ENCODE measurements at regions not wholly inside any gene's neighbourhood (a gene's known extent, or its start where the extent isn't known, plus 50 kb on each side); places are given as distances from the start of the nearest gene placed in this dataset.

DNA sequence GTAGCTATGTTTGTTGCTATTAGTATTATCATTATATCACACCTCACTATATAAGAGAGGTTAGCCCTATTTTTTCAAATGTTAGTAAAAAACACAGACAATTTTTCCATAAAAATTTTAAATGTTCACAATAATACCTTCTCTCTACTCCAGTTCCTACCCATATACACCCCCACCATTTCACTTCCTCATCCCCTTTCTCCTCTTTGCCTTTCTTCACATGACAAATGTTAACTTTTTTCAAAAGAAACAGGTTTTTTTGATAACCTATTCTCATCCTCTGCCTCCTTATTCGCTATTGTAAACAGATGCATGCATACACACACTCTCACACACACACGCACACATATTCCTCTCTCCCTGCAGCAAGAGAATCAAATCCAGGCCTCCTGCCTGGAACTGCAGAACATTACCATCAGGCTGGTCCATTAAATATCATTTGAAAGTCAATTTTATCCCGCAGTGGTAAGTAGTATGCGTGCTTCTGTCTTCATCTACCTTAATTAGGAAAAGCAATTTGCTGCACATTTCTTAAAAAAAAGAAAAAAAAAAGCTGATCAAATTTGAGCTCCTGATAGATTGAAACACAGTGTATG lies 55.5 kb downstream of the MID1IP1 start:
- DNase-seq, result no peak

GRCh38 chrX:38857736-38858523 lies 56.7 kb downstream of the MID1IP1 start:
- DNase-seq, result no peak

DNA sequence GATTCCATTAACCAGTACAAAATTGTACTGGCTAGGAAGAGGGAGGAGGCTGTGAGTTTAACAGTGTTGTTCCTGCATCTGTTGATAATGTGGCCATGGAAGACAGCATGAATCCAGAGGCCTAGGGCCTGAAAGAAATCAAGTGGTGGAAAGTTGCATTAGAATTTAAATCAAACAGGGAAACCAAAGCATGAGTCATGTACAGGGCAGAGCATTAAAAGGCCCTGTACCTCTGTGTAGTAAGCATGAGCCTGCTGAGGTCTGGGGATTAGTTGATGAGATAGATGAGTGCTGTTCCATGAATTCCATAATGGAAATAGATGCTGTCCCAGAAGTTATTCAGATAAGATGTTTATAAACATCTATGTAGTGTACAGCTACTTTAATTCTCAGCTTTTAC lies 58.3 kb downstream of the MID1IP1 start:
- no peak for DNase-seq

- DNase-seq, result no peak
These were observed 59.1 kb downstream of the MID1IP1 start for GRCh38 chrX:38860106-38861013.

- DNase-seq, result no peak
These were observed 60.2 kb downstream of the MID1IP1 start for GRCh38 chrX:38861489-38861888.

GRCh38 chrX:38862100-38862499 lies 60.8 kb downstream of the MID1IP1 start:
- no peak for DNase-seq

DNA sequence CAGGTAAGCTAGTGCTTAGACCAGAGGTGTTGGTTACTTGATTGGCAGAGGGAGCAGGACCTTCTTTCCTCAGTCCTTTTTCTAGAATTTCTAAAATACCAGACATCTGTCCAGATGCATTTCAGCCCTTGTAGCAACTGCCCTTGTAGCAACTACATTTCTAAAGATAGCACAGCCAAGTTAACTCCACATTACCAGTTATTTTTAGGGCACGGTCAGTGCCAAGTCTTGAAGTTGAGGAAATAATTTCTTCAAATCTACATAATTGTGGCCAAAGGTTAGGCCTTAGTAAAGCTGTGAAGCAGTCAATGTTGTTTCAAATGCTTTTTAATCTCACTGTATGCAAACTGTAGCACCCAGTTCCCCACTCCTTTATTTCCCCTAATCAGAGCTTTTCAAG lies 62.9 kb downstream of the MID1IP1 start:
- DNase-seq, result no peak

GRCh38 chrX:38868321-38868720 lies 67.1 kb downstream of the MID1IP1 start:
- DNase-seq, result no peak

- DNase-seq, result peak; percentile 1
These were observed 67.7 kb downstream of the MID1IP1 start for GRCh38 chrX:38868941-38869401.

DNA sequence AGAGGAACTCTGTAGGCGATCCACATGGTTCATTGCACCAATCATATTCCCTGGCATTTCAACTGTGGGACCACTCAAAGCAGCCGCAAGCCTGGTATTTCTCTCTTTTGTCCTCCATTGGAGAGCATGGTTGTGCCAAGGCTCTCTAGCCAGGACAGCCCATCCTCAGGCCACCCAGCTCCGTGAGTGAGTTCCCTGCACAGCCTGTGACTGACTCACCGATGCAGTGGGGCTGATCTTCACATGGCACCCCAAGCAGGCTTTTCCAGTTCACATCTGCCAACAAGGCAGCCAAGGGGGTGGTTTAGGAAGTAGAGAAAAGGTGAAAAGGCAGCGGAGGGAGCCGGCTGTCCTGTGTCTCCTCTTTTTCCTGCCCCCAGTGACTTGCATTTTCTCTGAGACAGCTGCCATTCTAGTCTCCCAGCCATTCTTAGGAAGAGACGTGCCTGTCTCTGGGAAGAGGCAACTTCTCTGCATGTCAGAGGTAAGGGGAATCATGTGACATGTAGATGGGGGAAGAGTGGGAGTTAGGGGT lies 69.2 kb downstream of the MID1IP1 start:
- DNase-seq, result no peak

DNA sequence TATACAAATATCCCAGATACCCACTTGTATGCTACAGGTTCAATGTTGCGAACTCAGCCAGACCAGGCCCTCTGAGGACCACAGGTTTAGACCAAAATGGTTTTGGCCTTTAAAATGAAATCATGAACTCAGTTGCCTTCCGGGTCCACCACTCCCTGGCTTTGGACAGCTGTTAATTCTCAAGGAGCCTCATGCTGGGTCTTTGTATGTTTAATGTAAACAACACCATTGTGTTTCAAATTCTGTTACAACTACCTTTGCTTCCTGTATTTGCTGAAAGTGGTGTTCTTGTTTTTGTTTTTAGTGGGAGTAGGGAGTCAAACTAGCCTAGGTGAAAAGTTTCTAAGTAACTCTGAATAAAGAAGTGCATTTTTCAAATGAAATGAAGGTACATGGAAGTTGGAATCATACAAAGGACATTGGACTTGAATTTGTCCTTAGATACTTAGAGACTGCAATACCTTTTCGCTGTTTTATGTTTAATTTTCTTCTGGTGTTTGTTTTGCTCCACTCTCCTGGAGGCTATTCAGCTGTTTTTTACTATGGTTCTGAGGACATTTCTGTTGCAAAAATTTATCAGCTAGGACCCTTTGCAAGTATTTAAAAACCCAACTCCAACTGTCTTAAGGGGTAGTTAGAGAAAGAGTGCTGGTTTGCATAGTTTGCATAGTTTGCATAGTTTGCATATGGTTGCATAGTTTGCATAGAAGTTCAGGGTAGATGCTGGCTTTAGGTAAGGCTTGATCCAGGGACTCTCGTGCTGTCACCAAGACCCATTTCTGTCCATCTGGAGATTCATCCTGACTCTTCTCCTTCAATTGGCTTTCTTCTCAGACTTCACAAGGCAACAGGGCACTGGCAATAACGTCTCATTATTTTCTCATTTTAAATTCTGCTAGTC lies 70.1 kb downstream of the MID1IP1 start:
- DNase-seq, result no peak

DNA sequence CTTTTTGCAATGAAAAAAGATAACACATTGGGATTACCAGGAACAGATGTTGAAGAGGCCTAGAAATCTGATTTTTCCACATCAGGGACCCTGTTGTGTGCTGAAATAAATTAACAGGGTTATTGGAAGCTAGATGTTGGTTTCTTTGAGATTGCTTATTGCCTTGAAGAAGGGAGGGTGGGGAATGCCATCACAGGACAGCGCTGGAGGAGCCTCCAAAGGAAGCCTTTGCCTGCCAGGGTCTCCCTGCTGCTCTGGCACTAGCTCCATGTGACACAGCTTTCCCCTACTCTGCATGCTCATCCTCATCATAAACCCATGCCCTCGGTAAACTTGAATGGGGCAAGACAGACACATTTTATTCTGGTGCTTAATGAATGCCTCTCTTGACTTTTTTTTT lies 76.1 kb downstream of the MID1IP1 start:
- no peak for DNase-seq

DNA sequence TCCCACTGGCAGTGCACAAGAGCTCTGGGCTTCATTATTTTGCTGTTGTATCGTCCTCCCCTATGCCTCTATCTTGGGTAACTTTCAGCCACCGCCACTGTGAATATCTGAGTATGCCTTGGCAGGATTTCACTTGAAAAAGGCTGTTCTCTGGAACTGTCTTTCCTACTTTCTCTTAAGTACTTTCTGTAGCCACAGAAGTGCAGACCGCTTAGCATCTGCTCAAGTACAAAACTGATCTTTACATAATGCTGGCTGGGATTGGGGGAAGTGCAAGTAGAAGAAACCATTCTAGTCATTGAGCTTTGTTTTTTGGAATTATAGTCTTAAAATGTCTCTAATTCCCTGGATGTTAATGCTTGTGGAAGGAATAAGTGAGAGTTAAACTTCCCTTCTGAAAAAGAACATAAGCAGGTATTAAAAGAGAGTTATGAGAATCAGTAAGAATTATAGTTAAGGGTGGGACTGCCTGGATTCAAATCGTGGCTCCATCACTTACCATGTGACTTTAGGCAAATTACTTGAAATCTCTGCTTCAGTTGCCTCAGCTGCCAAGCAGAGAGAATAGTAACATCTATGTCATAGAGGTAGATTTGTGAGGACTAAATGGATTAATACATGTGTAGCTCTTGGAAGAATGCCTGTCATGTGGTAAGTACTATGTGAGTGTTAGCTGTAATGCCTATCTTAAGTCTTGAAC lies 77.5 kb downstream of the MID1IP1 start:
- no peak for DNase-seq

GRCh38 chrX:38879631-38880220 lies 78.5 kb downstream of the MID1IP1 start:
- DNase-seq, result peak; percentile 0

GRCh38 chrX:38880296-38880854 lies 79.1 kb downstream of the MID1IP1 start:
- no peak for DNase-seq

DNA sequence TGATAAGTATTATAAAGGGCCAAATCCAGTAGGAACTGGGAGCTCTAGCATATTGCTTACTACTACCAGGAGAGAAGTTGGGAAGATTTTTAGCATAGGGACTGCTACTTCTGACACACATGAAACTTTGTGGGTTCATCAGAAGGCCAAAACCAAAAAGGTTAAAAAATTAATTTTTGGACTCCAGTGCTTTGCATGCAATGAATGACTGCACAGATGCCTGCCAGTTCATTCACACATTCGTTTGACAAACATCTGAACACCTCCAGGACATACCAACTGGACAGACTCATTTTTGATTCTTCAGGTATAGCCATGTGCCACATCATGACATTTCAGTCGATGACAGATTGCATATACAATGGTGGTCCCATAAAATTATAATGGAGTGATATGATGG lies 79.8 kb downstream of the MID1IP1 start:
- no peak for DNase-seq

DNA sequence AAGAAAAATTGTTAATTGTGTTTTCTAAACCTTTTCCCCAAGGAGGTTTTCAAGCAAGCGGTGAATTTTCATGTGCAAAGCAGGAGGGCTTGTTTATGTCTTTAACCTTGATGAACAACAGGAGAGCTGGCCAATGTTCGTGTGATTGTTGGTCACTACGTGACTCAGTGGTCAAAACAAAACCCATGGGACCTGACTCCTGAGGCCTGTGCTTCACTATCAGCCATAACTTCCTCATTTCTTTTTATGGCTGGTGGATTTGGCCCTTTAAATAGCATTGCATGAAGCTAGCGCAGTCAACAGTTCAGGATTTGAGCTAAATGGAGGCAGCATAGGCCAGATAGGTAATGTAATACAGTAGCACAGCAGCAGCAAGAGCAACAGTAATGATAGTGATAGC lies 80.5 kb downstream of the MID1IP1 start:
- DNase-seq, result no peak

GRCh38 chrX:38882894-38883626 lies 81.8 kb downstream of the MID1IP1 start:
- DNase-seq, result no peak

GRCh38 chrX:38886112-38886511 lies 84.9 kb downstream of the MID1IP1 start:
- no peak for DNase-seq

- no peak for DNase-seq
These were observed 86.0 kb downstream of the MID1IP1 start for GRCh38 chrX:38887222-38887621.

Measured in CD4-positive, alpha-beta T cell treated with Interleukin-10 for 1 hour (primary cell).